NCI-H82 treated with DMSO at 0.1 percent for 48 hours (cell line): ENCODE measurements at regions not wholly inside any gene's neighbourhood (a gene's known extent, or its start where the extent isn't known, plus 50 kb on each side); places are given as distances from the start of the nearest gene placed in this dataset.

Experiments used
- DNase-seq: peaks from one replicate; lab custom pipeline; 2025; ENCODE audit not compliant: unreplicated experiment; lab: John Stamatoyannopoulos, UW

GRCh38 chr5:124692950-124693349, 53.5 kb downstream of the ZNF608 start:
- no peak for DNase-seq

GRCh38 chr5:124692324-124692723, 54.1 kb downstream of the ZNF608 start:
- DNase-seq: no peak

DNA sequence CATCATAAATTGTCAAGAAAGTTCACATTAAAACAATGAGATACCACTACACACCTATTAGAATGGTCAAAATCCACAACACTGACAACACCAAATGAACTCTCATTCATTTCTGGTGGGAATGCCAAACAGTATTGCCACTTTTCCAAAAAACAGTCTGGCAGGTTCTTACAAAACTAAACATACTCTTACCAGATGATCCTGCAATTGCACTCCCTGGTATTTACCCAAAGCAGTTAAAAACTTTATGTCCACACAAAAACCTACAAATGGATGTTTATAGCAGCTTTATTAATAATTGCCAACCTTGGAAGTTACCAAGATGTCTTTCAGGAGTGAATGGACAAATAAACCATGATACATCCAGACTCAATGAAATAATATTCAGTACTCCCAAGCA, 56.8 kb downstream of the ZNF608 start:
- no peak for DNase-seq

GRCh38 chr5:124686239-124687004, 60.0 kb downstream of the ZNF608 start:
- DNase-seq: no peak

- no peak for DNase-seq
These were observed 61.0 kb downstream of the ZNF608 start for GRCh38 chr5:124685404-124685930.

GRCh38 chr5:124683917-124684555, 62.4 kb downstream of the ZNF608 start:
- no peak for DNase-seq

- no peak for DNase-seq
These were observed 66.8 kb downstream of the ZNF608 start for GRCh38 chr5:124679578-124680199.

DNA sequence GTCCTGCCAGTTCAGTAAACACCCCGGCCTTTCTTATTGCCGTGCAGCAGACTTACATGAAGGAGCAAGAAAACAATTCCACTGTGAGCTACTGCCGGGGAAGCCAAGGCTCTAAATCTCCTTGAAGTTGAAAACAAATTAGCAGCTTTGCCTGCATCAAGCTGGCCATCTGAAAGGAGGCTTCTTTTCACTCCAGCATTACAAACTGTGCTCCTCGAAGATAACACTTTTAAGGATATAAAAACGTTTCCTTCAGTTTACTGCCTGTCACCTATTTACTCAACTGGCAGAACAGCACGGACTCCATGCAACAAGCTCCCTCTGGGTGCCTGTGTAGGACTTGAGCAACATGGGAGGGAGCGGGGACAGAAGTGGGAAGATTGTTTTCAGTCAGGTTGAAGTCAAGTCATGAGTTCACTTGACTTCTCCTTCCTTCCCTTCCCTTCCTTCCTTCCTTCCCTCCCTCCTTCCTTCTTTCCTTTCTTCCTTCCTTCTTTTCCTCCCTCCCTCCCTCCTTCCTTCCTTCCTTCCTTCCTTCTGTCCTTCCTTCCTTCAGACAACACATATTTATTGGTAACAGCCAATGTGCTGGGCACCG, 67.4 kb downstream of the ZNF608 start:
- no peak for DNase-seq

GRCh38 chr5:124678468-124678867, 68.0 kb downstream of the ZNF608 start:
- no peak for DNase-seq

- DNase-seq: no peak
These were observed 68.8 kb downstream of the ZNF608 start for GRCh38 chr5:124677374-124678351.

DNA sequence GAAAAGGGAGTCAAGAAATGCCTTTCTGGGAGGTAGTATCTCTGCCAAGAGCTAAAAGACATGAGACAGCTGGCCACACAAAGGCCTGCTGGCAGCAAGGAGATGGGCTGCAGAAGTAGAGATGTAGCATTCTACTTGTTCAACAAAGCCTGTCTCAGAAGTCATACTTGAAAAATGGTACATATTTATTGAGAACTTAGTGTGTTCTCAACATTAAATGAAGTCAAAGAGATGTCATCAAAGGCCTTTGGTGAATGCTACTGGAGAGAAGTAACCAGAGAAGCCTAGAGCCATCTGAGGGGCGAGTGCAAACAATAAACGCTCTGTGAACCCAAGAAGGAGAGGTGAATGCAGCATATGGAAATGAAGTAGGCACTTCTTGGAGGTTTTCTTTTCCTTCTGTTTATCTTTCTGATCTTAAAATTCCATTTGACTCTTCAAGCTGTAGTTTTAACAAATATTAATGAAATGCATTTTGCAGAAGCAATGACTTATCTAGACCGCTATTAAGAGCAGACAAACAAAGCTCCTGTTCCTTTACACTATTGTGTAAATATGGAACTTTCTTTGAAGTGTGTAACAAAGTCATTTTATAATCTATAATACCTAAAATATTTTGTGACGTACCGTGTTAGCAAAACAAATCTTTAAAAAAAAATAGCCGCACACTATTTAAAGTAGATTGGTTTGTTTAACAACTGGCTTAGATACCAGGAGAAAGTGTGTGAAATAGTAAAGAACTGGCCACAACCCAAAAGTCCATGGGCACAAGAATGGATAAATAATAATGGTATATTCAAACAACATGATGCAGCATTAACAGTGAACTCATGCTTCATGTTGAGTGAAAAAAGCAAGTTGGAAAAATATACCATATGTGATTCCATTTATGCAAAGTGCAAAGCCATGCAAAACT, 70.2 kb downstream of the ZNF608 start:
- DNase-seq: no peak

DNA sequence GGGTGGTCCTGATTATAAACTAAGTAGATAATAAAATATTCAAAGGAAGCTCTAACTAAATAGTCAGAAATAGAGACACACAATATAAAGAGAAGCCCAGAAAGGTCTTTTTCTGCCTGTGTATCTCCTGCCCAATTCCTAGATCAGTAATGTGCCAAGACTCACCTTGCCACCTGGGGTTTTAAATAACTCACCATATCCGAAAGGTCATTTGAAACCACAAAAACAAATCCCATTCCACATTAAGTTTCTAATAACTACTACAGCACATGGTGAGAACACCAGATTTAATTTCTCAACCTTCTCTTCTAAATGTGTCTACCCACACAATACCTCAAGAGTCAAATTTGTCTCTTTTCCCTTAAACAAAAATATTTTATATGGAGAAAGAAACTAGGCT, 75.2 kb downstream of the ZNF608 start:
- no peak for DNase-seq

GRCh38 chr5:124670722-124671184, 75.7 kb downstream of the ZNF608 start:
- DNase-seq: no peak

DNA sequence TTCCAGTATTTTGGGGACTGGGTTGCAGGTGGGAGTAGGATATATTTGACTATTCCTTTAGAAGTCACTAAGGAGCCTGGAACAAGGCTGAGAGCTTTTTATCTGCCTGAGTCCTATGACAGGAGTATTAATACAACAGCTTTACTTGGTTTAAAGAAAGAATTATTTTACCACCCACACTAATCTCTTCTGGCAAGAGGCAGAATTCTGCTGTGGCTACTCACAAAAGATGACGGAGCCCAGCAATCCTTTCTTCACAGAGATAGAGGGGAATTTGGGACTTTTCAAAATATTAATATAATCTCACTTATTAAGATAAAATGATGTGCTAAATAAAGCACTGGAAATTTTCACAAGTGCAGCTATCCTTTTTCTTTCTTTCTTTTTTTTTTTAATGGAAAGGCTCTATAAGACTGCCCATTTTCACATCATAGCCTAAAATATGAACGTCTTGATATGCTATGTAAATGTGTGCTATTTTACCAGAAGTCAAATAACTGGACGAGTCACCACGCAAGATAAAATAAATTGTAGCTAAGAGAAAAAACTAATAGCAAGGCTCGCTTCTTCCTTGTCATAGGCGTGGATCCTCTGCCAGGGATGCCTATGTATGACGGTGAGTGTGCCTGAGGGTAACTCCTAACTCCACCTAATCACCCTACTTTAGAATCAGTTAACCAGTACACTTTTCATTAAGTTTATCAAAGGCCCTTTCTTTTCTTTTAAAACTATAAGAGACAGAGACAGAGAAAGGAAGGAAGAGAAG, 76.3 kb downstream of the ZNF608 start:
- DNase-seq: no peak

DNA sequence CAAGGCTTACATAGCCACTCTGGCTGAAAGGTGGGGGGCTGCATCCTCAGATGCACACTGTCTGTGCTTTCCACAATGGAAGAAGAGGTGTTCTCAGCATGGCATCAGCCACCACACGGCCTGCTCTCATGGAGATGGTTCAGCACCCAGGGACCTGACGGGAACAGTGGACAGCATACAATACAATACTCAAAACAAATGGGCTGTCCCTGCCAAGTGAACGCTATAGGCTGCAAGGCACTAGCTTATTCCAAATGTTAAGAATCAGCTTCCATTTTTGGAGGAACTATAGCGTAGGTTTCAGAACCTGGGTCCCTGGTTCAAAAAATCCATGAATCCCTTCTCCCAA, 77.2 kb downstream of the ZNF608 start:
- DNase-seq: no peak

- no peak for DNase-seq
These were observed 77.8 kb downstream of the ZNF608 start for GRCh38 chr5:124668353-124669299.

- DNase-seq: no peak
These were observed 80.8 kb downstream of the ZNF608 start for GRCh38 chr5:124665625-124666024.

DNA sequence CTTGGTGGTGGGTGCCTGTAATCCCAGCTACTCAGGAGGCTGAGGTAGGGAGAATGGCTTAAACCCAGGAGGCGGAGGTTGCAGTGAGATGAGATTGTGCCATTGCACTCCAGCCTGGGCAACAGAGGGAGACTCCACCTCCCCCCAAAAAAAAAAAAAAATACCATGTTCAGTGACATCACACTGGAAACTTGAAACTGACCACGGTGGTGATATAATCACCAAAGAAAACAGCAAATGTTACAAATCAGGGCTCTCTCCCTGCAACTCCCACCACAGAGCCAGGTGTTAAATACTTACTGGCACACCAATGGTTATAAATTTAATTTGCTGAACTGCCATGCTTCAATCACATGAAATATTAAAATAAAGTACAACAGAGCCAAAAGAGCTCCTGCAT, 81.4 kb downstream of the ZNF608 start:
- no peak for DNase-seq
